Sigmoid colon (tissue), 4 donors: ENCODE measurements at regions not wholly inside any gene's neighbourhood (a gene's known extent, or its start where the extent isn't known, plus 50 kb on each side); places are given as distances from the start of the nearest gene placed in this dataset.

ENCODE experiments used
- EP300 ChIP-seq, 4 donors: sonication (generic); formaldehyde crosslinking; IDR thresholded peaks; one replicate each; pipeline ENCODE4 v1.6.1; 2017; ENCODE audit warnings: antibody characterized with exemption in 4 of 4
- POLR2AphosphoS5 ChIP-seq, 4 donors: sonication (generic); formaldehyde crosslinking; IDR thresholded peaks; one replicate each; pipeline ENCODE4 v1.6.1; 2017; ENCODE audit warnings: antibody characterized with exemption in 4 of 4
- TF ChIP-seq, protein P1 (sequence below), 4 experiments: fragments of 450-650 bp in 3 of 4; fragments of 200-600 bp in 1 of 4; IDR thresholded peaks; one replicate each; pipeline ENCODE4 v1.5.1; 2016 to 2019; ENCODE audit warnings: antibody characterized with exemption in 4 of 4, mild to moderate bottlenecking in 3 of 4, moderate library complexity in 2 of 4

DNA sequence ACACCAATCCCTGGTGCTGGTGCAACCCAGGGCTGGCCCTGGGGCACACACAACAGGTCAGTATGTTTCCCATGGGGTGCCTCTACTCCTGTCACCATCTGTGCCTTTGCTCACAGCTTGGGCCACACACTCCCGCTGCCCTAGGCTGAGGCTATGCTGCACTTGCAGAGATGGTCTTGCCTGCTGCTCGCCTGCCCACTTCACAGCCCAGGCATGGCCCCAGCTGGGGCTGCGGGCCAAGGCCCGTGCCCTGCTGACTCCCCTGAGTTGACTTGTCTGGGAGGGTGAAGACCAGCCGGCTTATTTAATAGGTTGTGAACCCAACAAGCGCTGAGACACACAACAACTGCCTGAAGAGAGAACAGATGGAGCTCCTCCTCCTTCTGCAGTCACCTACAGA is 184.1 kb downstream of the ZNF33B start:
- TF ChIP-seq, protein P1, sequence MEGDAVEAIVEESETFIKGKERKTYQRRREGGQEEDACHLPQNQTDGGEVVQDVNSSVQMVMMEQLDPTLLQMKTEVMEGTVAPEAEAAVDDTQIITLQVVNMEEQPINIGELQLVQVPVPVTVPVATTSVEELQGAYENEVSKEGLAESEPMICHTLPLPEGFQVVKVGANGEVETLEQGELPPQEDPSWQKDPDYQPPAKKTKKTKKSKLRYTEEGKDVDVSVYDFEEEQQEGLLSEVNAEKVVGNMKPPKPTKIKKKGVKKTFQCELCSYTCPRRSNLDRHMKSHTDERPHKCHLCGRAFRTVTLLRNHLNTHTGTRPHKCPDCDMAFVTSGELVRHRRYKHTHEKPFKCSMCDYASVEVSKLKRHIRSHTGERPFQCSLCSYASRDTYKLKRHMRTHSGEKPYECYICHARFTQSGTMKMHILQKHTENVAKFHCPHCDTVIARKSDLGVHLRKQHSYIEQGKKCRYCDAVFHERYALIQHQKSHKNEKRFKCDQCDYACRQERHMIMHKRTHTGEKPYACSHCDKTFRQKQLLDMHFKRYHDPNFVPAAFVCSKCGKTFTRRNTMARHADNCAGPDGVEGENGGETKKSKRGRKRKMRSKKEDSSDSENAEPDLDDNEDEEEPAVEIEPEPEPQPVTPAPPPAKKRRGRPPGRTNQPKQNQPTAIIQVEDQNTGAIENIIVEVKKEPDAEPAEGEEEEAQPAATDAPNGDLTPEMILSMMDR (IDR thresholded peaks at IDR 0.05), result no peak
- TF ChIP-seq POLR2AphosphoS5 (IDR thresholded peaks at IDR 0.05) (no peak), EP300 (IDR thresholded peaks at IDR 0.05) (no peak)
